ENCODE measurements at regions not wholly inside any gene's neighbourhood (a gene's known extent, or its start where the extent isn't known, plus 50 kb on each side); places are given as distances from the start of the nearest gene placed in this dataset.
"Not testable (repeated sequence)": the region's sequence is repeated elsewhere in the genome, so short reads cannot be mapped to it uniquely, and the experiment has no call there.

DNA sequence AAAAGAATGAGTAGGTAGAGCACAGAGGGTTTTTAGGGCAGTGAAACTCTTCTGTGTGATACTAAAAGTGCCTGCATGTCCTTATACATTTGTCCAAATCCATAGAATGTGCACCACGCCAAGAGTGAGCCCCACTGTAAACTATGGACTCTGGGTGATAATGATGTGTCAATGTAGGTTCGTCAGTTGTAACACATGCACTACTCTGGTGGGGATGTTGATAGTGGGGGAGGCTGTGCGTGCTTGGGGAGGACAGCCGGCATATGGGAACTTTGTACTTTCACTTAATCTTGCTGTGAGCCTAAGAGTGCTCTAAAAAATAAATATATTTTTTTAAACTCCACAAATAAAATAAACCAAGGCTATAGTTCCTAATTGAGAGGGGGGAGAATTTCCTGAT lies 319.2 kb downstream of the SHQ1 start:
- no peak for DNase-seq

GRCh38 chr3:72523429-72524151 lies 324.7 kb downstream of the SHQ1 start:
- DNase-seq = no peak

DNA sequence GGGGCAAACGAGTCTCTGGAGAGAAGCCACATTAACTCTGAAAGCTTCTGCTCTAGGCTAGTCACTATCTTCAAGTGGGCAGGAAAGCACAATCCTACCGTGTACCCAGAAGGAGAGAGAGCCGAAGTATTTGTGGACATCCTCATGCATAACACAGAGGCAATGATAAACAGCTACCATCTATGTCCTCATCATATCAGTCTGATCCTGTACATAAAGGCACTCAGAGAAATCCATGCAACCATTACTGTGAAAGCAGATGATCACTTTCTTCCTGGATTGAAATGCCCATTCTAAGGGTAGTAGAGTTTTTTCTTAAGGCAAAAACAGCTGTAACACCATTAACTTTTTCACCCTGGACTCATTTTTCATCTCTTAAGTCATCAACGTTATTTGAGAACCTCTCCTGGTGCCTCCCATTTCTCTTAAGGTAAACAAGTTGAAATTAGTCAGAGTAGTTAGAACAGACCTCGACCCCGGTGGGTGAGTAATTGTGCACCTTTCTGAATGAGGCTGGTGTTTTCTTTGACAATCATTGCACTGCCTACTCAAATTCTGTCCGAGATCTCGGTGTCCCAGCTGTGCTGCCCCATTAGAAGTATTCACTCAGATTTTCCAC lies 327.4 kb downstream of the SHQ1 start:
- peak; percentile 4 for DNase-seq

GRCh38 chr3:72519946-72520604 lies 328.2 kb downstream of the SHQ1 start:
- no peak for DNase-seq

DNA sequence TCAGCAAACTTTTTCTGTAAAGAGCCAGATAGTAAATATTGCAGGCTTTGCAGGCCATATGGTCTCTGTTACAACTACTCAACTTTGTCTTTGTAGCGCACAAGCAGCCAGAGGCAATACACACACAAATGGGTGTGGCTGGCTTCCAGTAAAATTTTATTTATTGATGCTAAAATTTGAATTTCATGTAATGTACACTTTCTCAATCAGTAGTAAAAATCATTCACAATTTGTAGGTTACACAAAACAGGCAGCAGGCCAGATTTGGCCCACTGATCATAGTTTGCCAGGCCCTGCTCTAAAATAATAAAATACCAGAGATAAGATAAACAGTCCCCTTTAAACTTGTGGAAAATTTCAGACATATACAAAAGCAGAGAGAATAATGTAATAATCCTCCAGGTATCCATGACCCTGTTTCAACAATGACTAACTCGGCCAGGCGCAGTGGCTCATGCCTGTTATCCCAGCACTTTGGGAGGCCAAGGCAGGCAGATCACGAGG lies 330.3 kb downstream of the SHQ1 start:
- no peak for DNase-seq

DNA sequence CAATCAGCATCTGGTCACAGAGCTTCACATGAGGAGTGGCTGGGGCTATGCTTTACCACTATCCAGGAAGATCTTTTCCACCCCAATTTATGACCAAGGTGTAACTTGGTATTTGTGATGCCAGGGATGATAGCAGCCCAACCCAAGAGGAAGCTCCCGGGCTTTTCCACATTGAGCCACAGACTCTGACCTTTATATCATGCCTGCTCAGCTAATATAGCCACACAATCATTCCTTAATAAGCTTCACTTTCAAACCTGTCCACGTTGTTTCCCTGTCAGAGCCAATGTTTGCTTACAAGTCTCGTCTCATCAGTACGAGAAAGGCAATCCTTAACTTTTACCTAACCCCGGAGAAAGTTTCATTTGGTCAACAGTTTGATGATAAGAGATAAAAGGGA lies 330.9 kb downstream of the SHQ1 start:
- DNase-seq = no peak

GRCh38 chr3:72516361-72516760 lies 331.9 kb downstream of the SHQ1 start:
- no peak for DNase-seq

DNA sequence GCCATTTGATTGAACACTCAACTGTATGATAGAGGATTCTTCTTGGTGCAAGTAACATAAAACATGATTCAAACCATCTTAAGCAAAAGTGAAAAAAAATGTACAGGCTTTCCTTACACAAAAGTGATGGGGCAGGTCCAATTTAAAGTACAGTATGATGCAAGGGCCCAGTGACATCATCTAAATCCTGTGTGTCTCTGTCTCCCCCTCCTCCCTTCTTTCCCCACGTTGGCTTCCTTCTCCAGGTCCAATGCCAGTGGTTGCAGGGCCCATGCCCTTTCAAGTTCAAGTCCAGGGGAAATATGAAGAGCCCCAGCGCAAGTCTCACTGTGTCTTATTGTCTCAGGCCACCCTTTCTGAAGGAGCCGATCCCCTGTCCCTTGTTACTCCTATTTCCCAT lies 332.3 kb downstream of the SHQ1 start:
- no peak for DNase-seq

GRCh38 chr3:72515281-72515680 lies 333.0 kb downstream of the SHQ1 start:
- no peak for DNase-seq

DNA sequence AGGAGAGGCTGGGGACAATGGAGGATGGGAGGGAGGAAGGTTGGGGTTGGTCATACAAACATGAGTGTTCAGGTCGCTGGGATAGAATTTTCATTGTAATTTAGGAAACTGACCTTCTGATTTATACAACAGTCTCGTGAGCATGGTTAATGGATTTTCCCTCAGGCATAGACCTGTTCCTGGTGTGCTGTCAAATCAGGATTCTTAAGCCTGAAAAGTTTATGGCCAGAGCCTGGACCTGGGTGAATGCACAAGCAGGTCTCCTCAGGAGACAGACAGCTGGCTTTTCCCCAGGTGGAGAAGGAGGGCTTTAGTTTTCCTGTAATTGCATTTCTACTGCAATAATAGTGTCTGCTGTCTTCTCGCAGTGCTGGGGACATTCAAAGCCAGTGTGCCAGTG lies 338.0 kb downstream of the SHQ1 start:
- no peak for DNase-seq

- DNase-seq = peak; percentile 1
Measured at GRCh38 chr3:72505539-72506405, 342.5 kb downstream of the SHQ1 start.

- not testable (repeated sequence) for DNase-seq
Measured at GRCh38 chr3:72497501-72497900, 350.7 kb downstream of the SHQ1 start.

DNA sequence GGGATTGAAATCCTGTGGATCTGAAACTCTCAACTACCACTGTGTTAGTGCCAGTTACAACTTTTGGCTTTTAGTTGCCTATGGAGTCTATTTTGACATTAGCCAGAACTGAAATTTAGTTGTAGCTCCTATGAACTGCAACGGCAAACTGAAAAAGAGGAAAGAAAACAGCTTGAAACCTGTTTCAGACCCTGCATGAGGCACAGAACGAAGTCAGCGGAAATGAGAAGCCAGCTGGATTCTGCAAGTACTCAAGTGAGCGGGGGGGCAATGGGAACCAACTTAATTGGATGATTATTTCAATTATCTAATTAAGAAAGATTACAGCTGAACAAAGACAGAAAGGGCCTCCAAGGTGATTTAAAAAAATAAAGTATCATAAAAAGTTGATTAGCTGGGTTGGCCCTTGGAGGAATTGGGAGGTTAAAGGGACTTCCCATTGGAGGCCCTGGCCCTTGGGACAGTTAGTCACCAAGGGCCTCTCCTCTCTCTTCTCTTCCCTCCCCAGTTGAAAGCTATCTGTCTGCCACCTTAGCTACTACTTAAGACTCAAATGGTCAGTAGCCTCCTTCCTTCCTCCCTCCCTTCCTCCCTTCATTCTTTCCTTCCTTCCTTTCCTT lies 352.1 kb downstream of the SHQ1 start:
- DNase-seq = no peak

DNA sequence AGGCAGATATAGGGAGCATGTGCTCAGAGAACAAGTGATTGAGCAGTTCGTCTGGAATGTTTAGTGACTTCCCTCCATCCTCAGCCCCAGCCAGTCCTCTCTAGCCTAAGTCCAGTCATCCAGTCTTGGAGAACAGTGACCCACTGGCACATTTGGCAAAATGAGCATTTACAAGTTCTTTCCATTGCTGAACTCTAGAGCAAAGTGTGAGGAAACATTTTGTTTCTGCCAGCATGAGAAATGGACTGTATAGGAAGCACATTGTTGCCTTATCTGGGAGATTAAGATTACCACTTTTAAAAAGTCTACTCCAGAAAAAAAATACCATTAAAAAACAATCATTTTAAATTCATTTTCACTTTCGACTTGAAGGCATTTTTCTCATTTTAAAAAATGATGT lies 353.6 kb downstream of the SHQ1 start:
- no peak for DNase-seq

DNA sequence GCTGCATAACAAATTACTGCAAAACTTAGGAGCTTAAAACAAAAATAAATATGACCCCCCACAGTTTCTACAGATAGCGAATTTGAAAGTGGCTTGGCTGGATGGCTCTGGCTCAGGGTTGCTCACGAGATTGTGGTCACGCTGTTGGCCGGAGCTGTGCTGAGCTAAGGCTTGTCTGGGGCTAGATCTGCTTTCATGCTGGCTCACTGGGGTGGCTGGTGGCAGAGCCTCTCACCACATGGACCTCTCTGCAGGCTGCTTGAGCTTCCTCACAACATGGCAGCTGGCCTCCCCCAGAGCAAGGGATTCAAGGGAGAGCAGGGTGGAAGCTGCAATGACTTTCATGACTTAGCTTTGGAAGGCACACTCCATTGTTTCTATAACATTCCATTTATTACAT lies 354.1 kb downstream of the SHQ1 start:
- DNase-seq = no peak

DNA sequence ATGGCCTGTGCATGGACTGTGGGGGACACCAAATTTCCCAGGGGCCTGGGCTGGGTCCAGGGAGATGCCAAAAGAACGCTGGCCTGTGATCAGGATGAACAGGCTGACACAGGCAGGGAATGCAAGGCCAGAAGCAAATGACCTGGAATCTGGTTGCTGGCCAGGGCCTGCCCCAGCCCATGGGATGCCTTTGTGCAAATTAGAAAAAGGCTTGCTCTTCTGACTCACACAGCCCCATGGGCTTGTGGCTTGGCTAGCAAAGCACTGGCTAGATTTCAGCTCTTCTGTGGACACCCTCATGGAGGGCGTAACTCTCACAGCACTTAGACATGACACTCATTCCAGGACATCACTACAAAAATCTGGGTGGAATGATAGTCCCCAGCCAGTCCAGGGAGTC lies 356.0 kb downstream of the SHQ1 start:
- DNase-seq = no peak

DNA sequence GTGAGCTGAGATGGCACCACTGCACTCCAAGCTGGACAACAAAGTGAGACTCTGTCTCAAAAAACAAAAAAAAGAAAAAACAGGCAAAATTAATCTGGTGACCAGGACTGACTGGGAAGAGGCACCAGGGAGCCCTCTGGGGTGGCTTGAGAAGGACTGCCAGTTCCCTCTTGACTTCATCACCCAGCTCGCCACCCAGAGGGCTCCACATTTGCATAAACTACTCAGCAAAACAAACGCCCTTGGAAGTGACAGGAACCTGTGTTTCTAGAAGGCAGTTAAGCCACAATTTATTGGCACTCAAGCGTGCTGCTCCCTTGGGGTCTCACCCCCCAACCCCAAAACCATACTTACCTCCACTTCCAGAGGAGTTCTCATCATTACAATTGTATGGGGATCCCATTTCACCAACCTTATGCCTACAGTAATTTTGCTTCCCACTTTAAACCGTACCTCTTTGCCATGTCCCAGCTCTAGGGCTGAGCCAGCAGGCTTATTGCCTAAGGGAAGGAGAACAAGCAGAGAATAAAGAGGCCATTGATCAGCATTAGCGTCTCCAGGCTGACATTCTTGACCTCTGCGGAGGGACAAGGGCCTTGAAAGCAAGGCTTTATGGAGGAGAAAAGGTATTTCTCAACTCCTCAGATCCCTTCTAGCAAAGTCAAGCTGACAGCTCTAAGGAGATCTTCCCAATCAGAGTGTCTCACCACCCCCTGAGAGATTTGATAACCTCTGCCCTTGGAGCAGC lies 357.4 kb downstream of the SHQ1 start:
- DNase-seq = no peak

- peak; percentile 12 for DNase-seq
Measured at GRCh38 chr3:72489901-72490300, 358.3 kb downstream of the SHQ1 start.

DNA sequence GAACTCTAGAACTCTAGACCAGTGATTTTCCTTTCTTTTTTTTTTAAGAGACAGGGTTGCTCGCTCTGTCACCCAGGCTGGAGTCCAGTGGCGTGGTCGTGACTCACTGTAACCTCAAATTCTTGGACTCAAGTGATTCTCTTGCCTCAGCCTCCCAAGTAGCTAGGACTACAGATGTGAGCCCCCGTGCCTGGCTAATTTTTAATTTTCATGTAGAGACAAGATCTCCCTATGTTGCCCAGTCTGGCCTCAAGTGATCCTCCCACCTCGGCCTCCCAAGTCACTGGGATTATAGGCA lies 359.6 kb downstream of the SHQ1 start:
- DNase-seq = no peak

GRCh38 chr3:72487946-72488737 lies 360.1 kb downstream of the SHQ1 start:
- no peak for DNase-seq

- DNase-seq = no peak
Measured at GRCh38 chr3:72487078-72487765, 361.0 kb downstream of the SHQ1 start.
